ENCODE measurements at regions not wholly inside any gene's neighbourhood (a gene's known extent, or its start where the extent isn't known, plus 50 kb on each side); places are given as distances from the start of the nearest gene placed in this dataset.
"Not testable (repeated sequence)": the region's sequence is repeated elsewhere in the genome, so short reads cannot be mapped to it uniquely, and the experiment has no call there.

DNA sequence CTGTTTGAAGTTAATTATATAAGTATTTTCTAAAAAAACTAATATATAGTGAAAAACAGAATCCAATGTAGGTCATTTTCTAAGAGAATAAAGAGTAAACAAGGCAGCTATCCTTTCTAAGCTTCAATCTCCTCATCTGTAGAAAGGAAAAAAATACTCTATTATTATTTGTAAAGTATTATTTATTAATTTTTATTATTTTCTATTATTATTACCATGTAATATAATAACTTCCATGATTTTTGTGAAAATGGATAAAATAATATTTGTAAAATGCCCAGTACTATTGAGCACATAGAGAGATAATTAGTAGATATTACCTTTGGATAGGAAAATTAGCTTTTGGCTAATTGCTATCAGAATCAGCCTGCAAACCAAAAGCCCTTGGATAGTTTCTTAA is 684.4 kb downstream of the MTRR start:
- no peak for DNase-seq
- Histone ChIP-seq H3K27me3 (no peaks in the 10 kb centered on the region), H3K4me3 (no peak overlapping the region), H3K4me1 (no peaks in the 10 kb centered on the region), H3K27ac (no peak overlapping the region), H3K36me3 (no peaks in the 10 kb centered on the region), H3K9me3 (peaks cover 0 to 9% (median 3%) of the 10 kb centered on the region in 4 donors)
- intact Hi-C loops (cut with DNase I), result no loop called here
- TF ChIP-seq POLR2AphosphoS5 (IDR thresholded peaks at IDR 0.05) (no peak), POLR2A (IDR thresholded peaks at IDR 0.05) (no peak), EP300 (IDR thresholded peaks at IDR 0.05) (no peak)
- TF ChIP-seq, protein P1, sequence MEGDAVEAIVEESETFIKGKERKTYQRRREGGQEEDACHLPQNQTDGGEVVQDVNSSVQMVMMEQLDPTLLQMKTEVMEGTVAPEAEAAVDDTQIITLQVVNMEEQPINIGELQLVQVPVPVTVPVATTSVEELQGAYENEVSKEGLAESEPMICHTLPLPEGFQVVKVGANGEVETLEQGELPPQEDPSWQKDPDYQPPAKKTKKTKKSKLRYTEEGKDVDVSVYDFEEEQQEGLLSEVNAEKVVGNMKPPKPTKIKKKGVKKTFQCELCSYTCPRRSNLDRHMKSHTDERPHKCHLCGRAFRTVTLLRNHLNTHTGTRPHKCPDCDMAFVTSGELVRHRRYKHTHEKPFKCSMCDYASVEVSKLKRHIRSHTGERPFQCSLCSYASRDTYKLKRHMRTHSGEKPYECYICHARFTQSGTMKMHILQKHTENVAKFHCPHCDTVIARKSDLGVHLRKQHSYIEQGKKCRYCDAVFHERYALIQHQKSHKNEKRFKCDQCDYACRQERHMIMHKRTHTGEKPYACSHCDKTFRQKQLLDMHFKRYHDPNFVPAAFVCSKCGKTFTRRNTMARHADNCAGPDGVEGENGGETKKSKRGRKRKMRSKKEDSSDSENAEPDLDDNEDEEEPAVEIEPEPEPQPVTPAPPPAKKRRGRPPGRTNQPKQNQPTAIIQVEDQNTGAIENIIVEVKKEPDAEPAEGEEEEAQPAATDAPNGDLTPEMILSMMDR (IDR thresholded peaks at IDR 0.05), result no peak

DNA sequence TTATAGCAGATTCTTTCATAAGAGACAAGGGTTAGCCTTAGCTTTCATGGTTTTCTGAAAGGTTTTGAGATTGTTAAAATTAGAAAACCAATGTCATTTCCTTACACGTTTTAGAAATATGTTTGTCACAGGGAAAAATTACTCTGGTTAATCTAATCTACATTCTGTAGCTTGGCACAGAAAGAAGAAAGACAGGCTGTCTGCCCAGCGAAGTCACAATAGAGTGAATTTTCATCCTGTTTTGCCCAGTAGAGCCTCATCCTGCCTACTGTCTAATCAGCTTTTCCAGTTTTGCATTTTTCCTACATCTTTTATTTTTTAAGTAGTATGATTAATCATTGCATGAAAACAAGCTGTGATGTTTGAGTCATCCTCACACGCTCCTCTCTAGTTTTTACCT is 688.8 kb downstream of the MTRR start:
- peaks cover 0 to 9% (median 3%) of the 10 kb centered on the region in 4 donors for H3K9me3 ChIP-seq
- no peaks in the 10 kb centered on the region for H3K36me3 ChIP-seq
- TF ChIP-seq POLR2AphosphoS5 (IDR thresholded peaks at IDR 0.05) (no peak), POLR2A (IDR thresholded peaks at IDR 0.05) (no peak), EP300 (IDR thresholded peaks at IDR 0.05) (no peak)
- TF ChIP-seq, protein P1 (IDR thresholded peaks at IDR 0.05), result no peak
- no peaks in the 10 kb centered on the region for H3K4me1 ChIP-seq
- no peak overlapping the region for H3K4me3 ChIP-seq
- no peak for DNase-seq
- H3K27ac ChIP-seq, result no peak overlapping the region
- H3K27me3 ChIP-seq, result no peaks in the 10 kb centered on the region
- WGBS, 2 donors, result 62 to 69% methylated on average over 3 of the region's 3 CpGs
- intact Hi-C loops (cut with DNase I), result no loop called here

DNA sequence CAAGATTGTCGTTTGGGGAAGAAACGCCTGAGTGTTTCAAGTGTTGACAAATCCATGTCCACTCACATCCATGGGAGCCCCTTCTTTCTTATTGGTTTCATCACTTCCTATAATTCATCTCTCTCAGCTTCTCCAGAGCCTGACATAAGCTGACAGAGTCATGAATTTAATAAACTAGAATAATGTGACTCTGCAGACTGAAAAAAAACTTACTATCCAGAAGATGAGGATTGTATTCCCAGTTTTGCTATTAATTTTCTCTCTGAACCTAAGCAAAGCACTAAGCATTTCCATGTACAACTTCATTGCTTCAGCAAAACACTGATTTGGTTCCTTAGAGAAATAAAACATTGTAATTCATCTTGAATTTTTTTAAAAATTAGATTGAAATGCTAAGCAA is 691.8 kb downstream of the MTRR start:
- Histone ChIP-seq H3K4me1 (no peaks in the 10 kb centered on the region), H3K27me3 (no peaks in the 10 kb centered on the region), H3K36me3 (no peaks in the 10 kb centered on the region), H3K4me3 (no peak overlapping the region), H3K9me3 (no peaks in the 10 kb centered on the region), H3K27ac (no peak overlapping the region)
- WGBS, 2 donors, result 55 to 71% methylated on average over 2 of the region's 2 CpGs
- no peak for DNase-seq
- intact Hi-C loops (cut with DNase I), result no loop called here
- TF ChIP-seq EP300 (IDR thresholded peaks at IDR 0.05) (no peak), POLR2AphosphoS5 (IDR thresholded peaks at IDR 0.05) (no peak), POLR2A (IDR thresholded peaks at IDR 0.05) (no peak)
- TF ChIP-seq, protein P1 (IDR thresholded peaks at IDR 0.05), result no peak

DNA sequence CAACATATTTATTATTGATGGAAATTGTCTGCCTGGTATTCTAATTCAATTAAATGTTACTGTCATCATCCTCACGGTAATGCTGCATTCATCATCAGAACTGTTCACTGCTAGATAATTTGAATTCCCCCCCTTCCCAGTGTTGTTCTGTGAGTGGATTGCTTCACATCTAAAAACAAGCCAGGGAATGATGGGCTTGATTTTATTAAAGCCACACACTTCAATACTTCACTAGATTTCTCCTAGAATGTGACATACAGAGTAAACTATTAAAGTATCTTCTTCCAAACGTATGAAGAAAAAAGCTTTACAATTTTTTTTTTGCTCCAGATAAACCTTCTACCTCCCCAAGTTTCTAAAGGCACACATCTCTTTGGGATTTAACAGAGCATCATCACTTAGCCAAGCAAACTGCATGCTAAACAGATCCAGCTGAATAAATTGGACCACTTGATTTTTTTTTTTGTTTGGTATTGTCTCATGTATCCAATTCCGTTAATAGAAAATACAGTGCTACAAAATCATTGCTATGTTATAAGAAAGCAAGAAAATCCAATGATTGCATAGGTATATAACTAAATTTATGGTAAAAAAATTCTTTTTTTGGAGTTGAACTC is 692.4 kb downstream of the MTRR start:
- intact Hi-C loops (cut with DNase I), result no loop called here
- no peaks in the 10 kb centered on the region for H3K36me3 ChIP-seq
- DNase-seq, result no peak
- H3K4me1 ChIP-seq, result no peaks in the 10 kb centered on the region
- no peaks in the 10 kb centered on the region for H3K27me3 ChIP-seq
- H3K4me3 ChIP-seq, result no peak overlapping the region
- TF ChIP-seq, protein P1 (IDR thresholded peaks at IDR 0.05), result no peak
- TF ChIP-seq EP300 (IDR thresholded peaks at IDR 0.05) (no peak), POLR2AphosphoS5 (IDR thresholded peaks at IDR 0.05) (no peak), POLR2A (IDR thresholded peaks at IDR 0.05) (no peak)
- no peak overlapping the region for H3K27ac ChIP-seq
- H3K9me3 ChIP-seq, result no peaks in the 10 kb centered on the region
- WGBS, 2 donors, result 85 to 86% methylated on average over 3 of the region's 3 CpGs

DNA sequence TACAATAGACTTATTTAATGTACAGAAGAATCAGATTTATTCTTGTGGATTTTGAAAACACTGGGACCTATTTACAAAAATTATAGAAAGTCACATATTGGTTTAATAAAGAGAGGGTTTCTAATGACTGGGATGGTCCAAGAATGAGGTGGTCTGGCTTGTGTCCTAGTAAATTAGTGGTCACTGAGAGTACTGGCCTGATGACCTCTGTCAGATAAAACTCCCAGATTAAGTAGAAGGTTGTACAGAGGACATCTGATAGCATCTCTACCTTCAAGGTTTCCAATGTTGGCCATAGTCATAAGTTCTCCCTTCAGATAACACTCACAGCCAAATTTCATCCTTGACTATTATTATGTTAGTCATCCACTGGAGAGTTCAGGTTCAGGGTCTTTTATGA is 692.9 kb downstream of the MTRR start:
- no peaks in the 10 kb centered on the region for H3K4me1 ChIP-seq
- H3K36me3 ChIP-seq, result no peaks in the 10 kb centered on the region
- DNase-seq, result no peak
- no peak overlapping the region for H3K4me3 ChIP-seq
- H3K27me3 ChIP-seq, result no peaks in the 10 kb centered on the region
- intact Hi-C loops (cut with DNase I), result no loop called here
- H3K9me3 ChIP-seq, result no peaks in the 10 kb centered on the region
- no peak overlapping the region for H3K27ac ChIP-seq
- TF ChIP-seq EP300 (IDR thresholded peaks at IDR 0.05), result no peak
- TF ChIP-seq, protein P1 (IDR thresholded peaks at IDR 0.05), result no peak
- no peak for TF ChIP-seq POLR2AphosphoS5 (IDR thresholded peaks at IDR 0.05)
- TF ChIP-seq POLR2A (IDR thresholded peaks at IDR 0.05), result no peak

DNA sequence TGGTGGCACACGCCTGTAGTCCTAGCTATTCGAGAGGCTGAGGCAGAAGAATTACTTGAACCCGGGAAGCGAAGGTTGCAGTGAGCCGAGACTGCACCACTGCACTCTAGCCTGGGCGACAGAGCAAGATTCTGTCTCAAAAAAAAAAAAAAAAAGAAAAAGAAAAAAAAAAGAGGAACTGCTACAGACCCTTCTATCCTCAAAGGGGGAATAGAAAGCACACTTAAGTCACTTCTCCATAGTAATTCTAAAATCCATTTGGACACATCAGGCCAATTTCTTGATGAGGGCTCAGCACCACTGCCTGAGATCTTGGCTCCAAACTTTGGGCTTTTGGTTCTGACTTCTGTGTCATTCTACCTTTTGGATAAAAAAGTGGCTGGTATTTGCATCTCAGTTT is 694.6 kb downstream of the MTRR start:
- H3K9me3 ChIP-seq; H3K4me3 ChIP-seq; DNase-seq; H3K27ac ChIP-seq; intact Hi-C loops (cut with DNase I); H3K4me1 ChIP-seq; H3K36me3 ChIP-seq; H3K27me3 ChIP-seq: not testable (repeated sequence)
- WGBS, 2 donors, result 78 to 93% methylated on average over 6 of the region's 6 CpGs
